ENCODE measurements at regions not wholly inside any gene's neighbourhood (a gene's known extent, or its start where the extent isn't known, plus 50 kb on each side); places are given as distances from the start of the nearest gene placed in this dataset.

DNA sequence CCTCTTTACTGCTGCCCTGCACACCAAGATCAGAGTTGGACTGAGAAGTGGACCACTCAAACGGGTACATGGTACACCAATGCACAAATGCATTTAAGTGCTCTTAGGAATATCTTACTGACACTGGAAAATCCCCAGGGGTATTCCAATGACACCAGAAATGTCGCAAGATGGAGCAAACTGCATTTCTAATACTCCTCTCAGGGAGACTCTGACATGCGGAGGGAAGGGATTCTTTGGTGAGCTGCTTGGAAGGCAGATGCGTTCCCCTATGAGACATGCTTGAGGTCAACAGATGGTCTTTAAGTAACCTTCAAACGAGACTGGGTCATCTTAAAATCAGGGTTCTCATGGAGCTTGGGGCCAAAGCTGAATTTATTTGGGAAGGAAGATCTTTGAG is 521.8 kb upstream of the TCF4 start:
- TF ChIP-seq, protein P1, sequence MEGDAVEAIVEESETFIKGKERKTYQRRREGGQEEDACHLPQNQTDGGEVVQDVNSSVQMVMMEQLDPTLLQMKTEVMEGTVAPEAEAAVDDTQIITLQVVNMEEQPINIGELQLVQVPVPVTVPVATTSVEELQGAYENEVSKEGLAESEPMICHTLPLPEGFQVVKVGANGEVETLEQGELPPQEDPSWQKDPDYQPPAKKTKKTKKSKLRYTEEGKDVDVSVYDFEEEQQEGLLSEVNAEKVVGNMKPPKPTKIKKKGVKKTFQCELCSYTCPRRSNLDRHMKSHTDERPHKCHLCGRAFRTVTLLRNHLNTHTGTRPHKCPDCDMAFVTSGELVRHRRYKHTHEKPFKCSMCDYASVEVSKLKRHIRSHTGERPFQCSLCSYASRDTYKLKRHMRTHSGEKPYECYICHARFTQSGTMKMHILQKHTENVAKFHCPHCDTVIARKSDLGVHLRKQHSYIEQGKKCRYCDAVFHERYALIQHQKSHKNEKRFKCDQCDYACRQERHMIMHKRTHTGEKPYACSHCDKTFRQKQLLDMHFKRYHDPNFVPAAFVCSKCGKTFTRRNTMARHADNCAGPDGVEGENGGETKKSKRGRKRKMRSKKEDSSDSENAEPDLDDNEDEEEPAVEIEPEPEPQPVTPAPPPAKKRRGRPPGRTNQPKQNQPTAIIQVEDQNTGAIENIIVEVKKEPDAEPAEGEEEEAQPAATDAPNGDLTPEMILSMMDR (IDR thresholded peaks at IDR 0.05) = no peak
- TF ChIP-seq EZH2 (IDR thresholded peaks at IDR 0.05) = no peak
